Right forelimb (tissue), 1 donor: ENCODE measurements at regions not wholly inside any gene's neighbourhood (a gene's known extent, or its start where the extent isn't known, plus 50 kb on each side); places are given as distances from the start of the nearest gene placed in this dataset.
A peak's percentile ranks its signal among the peaks of the same experiment; 100 is the strongest.

Source experiments
- DNase-seq: peaks from one replicate; pipeline ENCODE4 v3.0.0-alpha.2; 2018

- no peak for DNase-seq
Measured at GRCh38 chr3:83076041-83076440, 1314.6 kb upstream of the GBE1 start.

- DNase-seq, result no peak
Measured at GRCh38 chr3:83074485-83074884, 1313.0 kb upstream of the GBE1 start.

GRCh38 chr3:83065851-83066460 is 1304.5 kb upstream of the GBE1 start:
- no peak for DNase-seq

GRCh38 chr3:83063446-83063845 is 1302.0 kb upstream of the GBE1 start:
- DNase-seq, result no peak

GRCh38 chr3:83048556-83048955 is 1287.1 kb upstream of the GBE1 start:
- no peak for DNase-seq

GRCh38 chr3:83039422-83039821 is 1278.0 kb upstream of the GBE1 start:
- DNase-seq, result no peak

- no peak for DNase-seq
Measured at GRCh38 chr3:83035704-83036010, 1274.2 kb upstream of the GBE1 start.

- no peak for DNase-seq
Measured at GRCh38 chr3:83034806-83035703, 1273.6 kb upstream of the GBE1 start.

- DNase-seq, result no peak
Measured at GRCh38 chr3:83033133-83033532, 1271.7 kb upstream of the GBE1 start.

GRCh38 chr3:83023086-83023485 is 1261.6 kb upstream of the GBE1 start:
- no peak for DNase-seq

GRCh38 chr3:83011481-83011880 is 1250.0 kb upstream of the GBE1 start:
- no peak for DNase-seq

- DNase-seq, result no peak
Measured at GRCh38 chr3:83003917-83004316, 1242.5 kb upstream of the GBE1 start.

GRCh38 chr3:83002869-83003445 is 1241.5 kb upstream of the GBE1 start:
- no peak for DNase-seq

- no peak for DNase-seq
Measured at GRCh38 chr3:82999777-83000176, 1238.3 kb upstream of the GBE1 start.

GRCh38 chr3:82978368-82978767 is 1216.9 kb upstream of the GBE1 start:
- no peak for DNase-seq

- DNase-seq, result no peak
Measured at GRCh38 chr3:82977871-82978270, 1216.4 kb upstream of the GBE1 start.

- no peak for DNase-seq
Measured at GRCh38 chr3:82973791-82974190, 1212.3 kb upstream of the GBE1 start.

GRCh38 chr3:82960379-82960778 is 1198.9 kb upstream of the GBE1 start:
- DNase-seq, result no peak

GRCh38 chr3:82957696-82958095 is 1196.3 kb upstream of the GBE1 start:
- DNase-seq, result no peak

GRCh38 chr3:82957079-82957478 is 1195.6 kb upstream of the GBE1 start:
- DNase-seq, result no peak

- no peak for DNase-seq
Measured at GRCh38 chr3:82954486-82954885, 1193.0 kb upstream of the GBE1 start.

- no peak for DNase-seq
Measured at GRCh38 chr3:82942041-82942440, 1180.6 kb upstream of the GBE1 start.

- peak; percentile 22 for DNase-seq
Measured at GRCh38 chr3:82940124-82940523, 1178.7 kb upstream of the GBE1 start.

- peak; percentile 22 for DNase-seq
Measured at GRCh38 chr3:82939491-82940097, 1178.1 kb upstream of the GBE1 start.
